Esophagus (tissue), 2 donors: ENCODE measurements at regions not wholly inside any gene's neighbourhood (a gene's known extent, or its start where the extent isn't known, plus 50 kb on each side); places are given as distances from the start of the nearest gene placed in this dataset.

Experiments
- H3K27ac ChIP-seq, 2 donors: one replicate each; pipeline ENCODE4 v1.5.1; 2013; ENCODE audit warnings: low read depth in 2 of 2, mild to moderate bottlenecking in 2 of 2, inconsistent platforms in 1 of 2, low read length in 1 of 2, moderate library complexity in 1 of 2
- H3K27me3 ChIP-seq, 2 donors: one replicate each; pipeline ENCODE4 v1.6.1; 2013; ENCODE audit warnings: low read length in 2 of 2, control low read depth in 1 of 2, mild to moderate bottlenecking in 1 of 2; ENCODE audit not compliant: insufficient read depth in 2 of 2, control insufficient read depth in 1 of 2
- H3K36me3 ChIP-seq, 2 donors: one replicate each; pipeline ENCODE4 v1.6.1; 2013; ENCODE audit warnings: low read length in 1 of 2; ENCODE audit not compliant: control insufficient read depth in 2 of 2, insufficient read depth in 2 of 2
- H3K4me1 ChIP-seq, 2 donors: one replicate each; pipeline ENCODE4 v1.6.1; 2013; ENCODE audit warnings: low read length in 1 of 2; ENCODE audit not compliant: control insufficient read depth in 2 of 2, insufficient read depth in 2 of 2
- H3K4me3 ChIP-seq, 2 donors: one replicate each; pipeline ENCODE4 v1.5.1; 2013; ENCODE audit warnings: low read length in 2 of 2, mild to moderate bottlenecking in 2 of 2, low read depth in 1 of 2, moderate library complexity in 1 of 2
- H3K9me3 ChIP-seq, 2 donors: one replicate each; pipeline ENCODE4 v1.6.1; 2013; ENCODE audit warnings: mild to moderate bottlenecking in 2 of 2, low read depth in 1 of 2, low read length in 1 of 2, moderate library complexity in 1 of 2; ENCODE audit not compliant: control insufficient read depth in 2 of 2, insufficient read depth in 1 of 2
- WGBS, 2 donors: extraction: QIAGEN DNeasy Blood & Tissue Kit; methylation state at CpG; one replicate each; pipeline ENCODE4 v1.1.7; 2013; 5-methylcytosine and 5-hydroxymethylcytosine counted together
- donor health status: healthy with polysubstance abuse.
- donor health status: Bipolar disorder and iron deficiency.

GRCh38 chr3:65166531-65166930, 478.7 kb upstream of the ADAMTS9 start:
- Histone ChIP-seq H3K36me3 (no peaks in the 10 kb centered on the region), H3K4me3 (no peak overlapping the region), H3K27ac (no peak overlapping the region), H3K9me3 (no peaks in the 10 kb centered on the region), H3K4me1 (no peaks in the 10 kb centered on the region), H3K27me3 (no peaks in the 10 kb centered on the region)

GRCh38 chr3:65158023-65158422, 470.2 kb upstream of the ADAMTS9 start:
- Histone ChIP-seq H3K4me3 (no peak overlapping the region), H3K36me3 (no peaks in the 10 kb centered on the region), H3K27me3 (no peaks in the 10 kb centered on the region), H3K9me3 (no peaks in the 10 kb centered on the region), H3K27ac (no peak overlapping the region), H3K4me1 (no peaks in the 10 kb centered on the region)
- 84 to 87% methylated on average over 3 of the region's 3 CpGs for WGBS, 2 donors

GRCh38 chr3:65153850-65154512, 466.2 kb upstream of the ADAMTS9 start:
- WGBS, 2 donors, result 73% methylated on average over 8 of the region's 8 CpGs
- H3K9me3 ChIP-seq, result no peaks in the 10 kb centered on the region
- no peaks in the 10 kb centered on the region for H3K27me3 ChIP-seq
- no peaks in the 10 kb centered on the region for H3K4me1 ChIP-seq
- no peak overlapping the region for H3K27ac ChIP-seq
- H3K4me3 ChIP-seq, result no peak overlapping the region
- H3K36me3 ChIP-seq, result no peaks in the 10 kb centered on the region

- no peaks in the 10 kb centered on the region for H3K9me3 ChIP-seq
- H3K36me3 ChIP-seq, result no peaks in the 10 kb centered on the region
- no peaks in the 10 kb centered on the region for H3K27me3 ChIP-seq
- H3K4me3 ChIP-seq, result no peak overlapping the region
- WGBS, 2 donors, result 84 to 85% methylated on average over 6 of the region's 6 CpGs
- H3K4me1 ChIP-seq, result no peaks in the 10 kb centered on the region
- H3K27ac ChIP-seq, result no peak overlapping the region
Measured at GRCh38 chr3:65151666-65152065, 463.9 kb upstream of the ADAMTS9 start.

GRCh38 chr3:65149877-65150276, 462.1 kb upstream of the ADAMTS9 start:
- Histone ChIP-seq H3K27me3 (no peaks in the 10 kb centered on the region), H3K36me3 (no peaks in the 10 kb centered on the region), H3K9me3 (no peaks in the 10 kb centered on the region), H3K4me3 (no peak overlapping the region), H3K4me1 (no peaks in the 10 kb centered on the region), H3K27ac (no peak overlapping the region)
- 93 to 98% methylated on average over 1 of the region's 1 CpG for WGBS, 2 donors

GRCh38 chr3:65148687-65149086, 460.9 kb upstream of the ADAMTS9 start:
- no peaks in the 10 kb centered on the region for H3K9me3 ChIP-seq
- H3K36me3 ChIP-seq, result no peaks in the 10 kb centered on the region
- H3K4me1 ChIP-seq, result no peaks in the 10 kb centered on the region
- H3K27ac ChIP-seq, result no peak overlapping the region
- no peak overlapping the region for H3K4me3 ChIP-seq
- 66 to 69% methylated on average over 2 of the region's 2 CpGs for WGBS, 2 donors
- H3K27me3 ChIP-seq, result no peaks in the 10 kb centered on the region

GRCh38 chr3:65146179-65146578, 458.4 kb upstream of the ADAMTS9 start:
- Histone ChIP-seq H3K27ac (no peak overlapping the region), H3K27me3 (no peaks in the 10 kb centered on the region), H3K4me3 (no peak overlapping the region), H3K36me3 (no peaks in the 10 kb centered on the region), H3K9me3 (no peaks in the 10 kb centered on the region), H3K4me1 (no peaks in the 10 kb centered on the region)
- WGBS, 2 donors, result 44 to 53% methylated on average over 3 of the region's 3 CpGs

GRCh38 chr3:65145680-65146079, 457.9 kb upstream of the ADAMTS9 start:
- H3K4me3 ChIP-seq, result no peak overlapping the region
- H3K36me3 ChIP-seq, result no peaks in the 10 kb centered on the region
- no peaks in the 10 kb centered on the region for H3K9me3 ChIP-seq
- H3K4me1 ChIP-seq, result no peaks in the 10 kb centered on the region
- no peaks in the 10 kb centered on the region for H3K27me3 ChIP-seq
- H3K27ac ChIP-seq, result no peak overlapping the region
- WGBS, 2 donors, result 89 to 93% methylated on average over 1 of the region's 1 CpG

- Histone ChIP-seq H3K4me3 (no peak overlapping the region), H3K9me3 (no peaks in the 10 kb centered on the region), H3K27ac (no peak overlapping the region), H3K4me1 (no peaks in the 10 kb centered on the region), H3K36me3 (no peaks in the 10 kb centered on the region), H3K27me3 (no peaks in the 10 kb centered on the region)
Measured at GRCh38 chr3:65144791-65145351, 457.1 kb upstream of the ADAMTS9 start.

- Histone ChIP-seq H3K9me3 (no peaks in the 10 kb centered on the region), H3K4me1 (no peaks in the 10 kb centered on the region), H3K4me3 (no peak overlapping the region), H3K27me3 (no peaks in the 10 kb centered on the region), H3K27ac (no peak overlapping the region), H3K36me3 (no peaks in the 10 kb centered on the region)
Measured at GRCh38 chr3:65142456-65142855, 454.7 kb upstream of the ADAMTS9 start.
